CD14-positive monocyte (primary cell): ENCODE measurements at regions not wholly inside any gene's neighbourhood (a gene's known extent, or its start where the extent isn't known, plus 50 kb on each side); places are given as distances from the start of the nearest gene placed in this dataset.

Source experiments
- DNase-seq, 3 donors: peaks; one replicate each; pipeline ENCODE4 v3.0.0-alpha.2; 2011 to 2022
- H2AFZ ChIP-seq: 2 replicates; pipeline ENCODE4 v1.6.0; 2012; ENCODE audit warnings: mild to moderate bottlenecking, low read depth, low read length, inconsistent platforms; ENCODE audit not compliant: insufficient read depth, poor library complexity, severe bottlenecking
- H3K27ac ChIP-seq, 2 donors: 1 replicate in 1 of 2; 2 replicates in 1 of 2; pipeline ENCODE4 v1.5.1; 2012 to 2013; ENCODE audit warnings: low read length in 2 of 2, control low read depth in 1 of 2, inconsistent platforms in 1 of 2, low read depth in 1 of 2, mild to moderate bottlenecking in 1 of 2
- H3K27me3 ChIP-seq, 2 donors: one replicate each; pipeline versions ENCODE4 v1.6.0 to v1.6.1; 2011 to 2013; ENCODE audit warnings: low read length in 2 of 2; ENCODE audit not compliant: control insufficient read depth in 2 of 2, insufficient read depth in 2 of 2
- H3K36me3 ChIP-seq, 2 donors: replicated peaks in 1 of 2; 1 replicate in 1 of 2; 2 replicates in 1 of 2; pipeline versions ENCODE4 v1.5.1 to v1.6.1; 2012 to 2013; ENCODE audit warnings: low read length in 2 of 2, control low read depth in 1 of 2, inconsistent platforms in 1 of 2, mild to moderate bottlenecking in 1 of 2; ENCODE audit not compliant: insufficient read depth in 2 of 2, control insufficient read depth in 1 of 2
- H3K4me1 ChIP-seq, 2 donors: 1 replicate in 1 of 2; 2 replicates in 1 of 2; pipeline versions ENCODE4 v1.5.1 to v1.6.1; 2012 to 2013; ENCODE audit warnings: low read length in 2 of 2, control low read depth in 1 of 2, inconsistent platforms in 1 of 2, mild to moderate bottlenecking in 1 of 2, moderate library complexity in 1 of 2; ENCODE audit not compliant: insufficient read depth in 2 of 2, control insufficient read depth in 1 of 2
- H3K4me2 ChIP-seq: replicated peaks from 2 replicates; pipeline ENCODE3; 2012; ENCODE audit warnings: low read length, moderate library complexity, mild to moderate bottlenecking; ENCODE audit not compliant: poor library complexity, severe bottlenecking; ENCODE audit errors: extremely low read depth
- H3K4me3 ChIP-seq, 3 experiments: fragments of 200-600 bp in 1 of 3; sonication (generic) in 1 of 3; replicated peaks in 1 of 3; 1 replicate in 2 of 3; 2 replicates in 1 of 3; pipeline ENCODE4 v1.5.1; 2011 to 2013; ENCODE audit warnings: low read length in 3 of 3, mild to moderate bottlenecking in 3 of 3, control low read depth in 2 of 3, low read depth in 2 of 3, inconsistent platforms in 1 of 3, moderate library complexity in 1 of 3
- H3K79me2 ChIP-seq: 2 replicates; pipeline ENCODE4 v1.6.0; 2012; ENCODE audit warnings: mild to moderate bottlenecking, control low read depth, inconsistent platforms, low read length, moderate library complexity; ENCODE audit not compliant: insufficient read depth
- H3K9ac ChIP-seq: 2 replicates; pipeline ENCODE4 v1.6.0; 2017; ENCODE audit warnings: low read length, mild to moderate bottlenecking; ENCODE audit not compliant: insufficient read depth, poor library complexity, severe bottlenecking
- H3K9me3 ChIP-seq, 2 donors: replicated peaks in 1 of 2; 1 replicate in 1 of 2; 2 replicates in 1 of 2; pipeline versions ENCODE4 v1.5.1 to v1.6.1; 2012 to 2013; ENCODE audit warnings: low read length in 2 of 2, control low read depth in 1 of 2; ENCODE audit not compliant: control insufficient read depth in 1 of 2, insufficient read depth in 1 of 2
- H4K20me1 ChIP-seq: 2 replicates; pipeline ENCODE4 v1.6.0; 2012; ENCODE audit warnings: mild to moderate bottlenecking, low read length, control low read depth, moderate library complexity; ENCODE audit not compliant: insufficient read depth
- H3K27ac Mint-ChIP-seq, 7 donors: one replicate each; pipeline ENCODE4 v1.8.0; 2020; ENCODE audit warnings: mild to moderate bottlenecking in 7 of 7, mixed read lengths in 7 of 7, moderate library complexity in 6 of 7, inconsistent platforms in 2 of 7
- H3K27me3 Mint-ChIP-seq, 3 donors: one replicate each; pipeline ENCODE4 v1.8.0; 2021 to 2022; ENCODE audit warnings: low read depth in 3 of 3, mild to moderate bottlenecking in 3 of 3, mixed read lengths in 3 of 3, moderate library complexity in 3 of 3, inconsistent platforms in 1 of 3
- H3K36me3 Mint-ChIP-seq, 2 donors: one replicate each; pipeline ENCODE4 v1.8.0; 2020; ENCODE audit warnings: mixed read lengths in 2 of 2, inconsistent platforms in 1 of 2, mild to moderate bottlenecking in 1 of 2
- H3K4me1 Mint-ChIP-seq: one replicate; pipeline ENCODE4 v1.8.0; 2020; ENCODE audit warnings: mild to moderate bottlenecking, mixed read lengths
- H3K4me3 Mint-ChIP-seq, 2 donors: one replicate each; pipeline ENCODE4 v1.8.0; 2020; ENCODE audit warnings: mild to moderate bottlenecking in 2 of 2, mixed read lengths in 2 of 2, moderate library complexity in 1 of 2
- H3K9me3 Mint-ChIP-seq, 7 donors: one replicate each; pipeline ENCODE4 v1.8.0; 2020 to 2022; ENCODE audit warnings: mixed read lengths in 7 of 7, mild to moderate bottlenecking in 6 of 7, moderate library complexity in 6 of 7, inconsistent platforms in 2 of 7
- CTCF ChIP-seq: fragments of 200-600 bp; IDR thresholded peaks from one replicate; pipeline ENCODE4 v1.8.0; 2022; ENCODE audit warnings: antibody characterized with exemption, mild to moderate bottlenecking
- WGBS: methylation state at CpG from one replicate; pipeline ENCODE4 v1.1.5; 2013; ENCODE audit warnings: missing lambda C conversion rate; ENCODE audit not compliant: insufficient coverage; 5-methylcytosine and 5-hydroxymethylcytosine counted together
- intact Hi-C, 2 donors: fragments of 100-400 bp; cut with micrococcal nuclease; formaldehyde crosslinking; loops; one replicate each; pipeline versions ENCODE4 v1.15.0 to v1.15.1; 2023

GRCh38 chr17:77483128-77483598 is 342.4 kb downstream of the SEC14L1 start:
- H3K27ac ChIP-seq = no peak overlapping the region
- no peak overlapping the region for H3K4me2 ChIP-seq
- H3K4me1 Mint-ChIP-seq = peaks cover 9% of the 10 kb centered on the region
- intact Hi-C loops = no loop called here
- H3K27me3 ChIP-seq = no peaks in the 10 kb centered on the region
- 97% methylated on average over 12 of the region's 12 CpGs for WGBS
- peaks cover 73% of the 10 kb centered on the region for H3K79me2 ChIP-seq
- no peak overlapping the region for H3K9ac ChIP-seq
- H3K9me3 Mint-ChIP-seq = peaks cover 0 to 4% (median 0%) of the 10 kb centered on the region in 7 donors
- no peak overlapping the region for H3K4me3 ChIP-seq
- H3K27ac Mint-ChIP-seq = no peak overlapping the region
- peaks cover 3 to 10% of the 10 kb centered on the region in 2 donors for H3K4me1 ChIP-seq
- peaks cover 100% of the 10 kb centered on the region for H4K20me1 ChIP-seq
- no peak overlapping the region for H2AFZ ChIP-seq
- no peak for TF ChIP-seq CTCF
- H3K27me3 Mint-ChIP-seq = no peaks in the 10 kb centered on the region
- peaks cover 29% of the 10 kb centered on the region in 2 donors for H3K36me3 Mint-ChIP-seq
- H3K4me3 Mint-ChIP-seq = no peak overlapping the region
- no peak for DNase-seq
- no peaks in the 10 kb centered on the region for H3K9me3 ChIP-seq
- H3K36me3 ChIP-seq = peaks cover 51 to 75% of the 10 kb centered on the region in 2 donors

GRCh38 chr17:77484111-77484510 is 343.3 kb downstream of the SEC14L1 start:
- Histone ChIP-seq H3K79me2 (peaks cover 63% of the 10 kb centered on the region), H4K20me1 (peaks cover 100% of the 10 kb centered on the region), H3K9ac (no peak overlapping the region), H3K27ac (no peak overlapping the region), H2AFZ (no peak overlapping the region), H3K4me2 (no peak overlapping the region), H3K27me3 (no peaks in the 10 kb centered on the region), H3K4me1 (peaks cover 0 to under 1% of the 10 kb centered on the region in 2 donors), H3K9me3 (no peaks in the 10 kb centered on the region), H3K36me3 (peaks cover 61 to 84% of the 10 kb centered on the region in 2 donors), H3K4me3 (no peak overlapping the region)
- WGBS = 100% methylated on average over 3 of the region's 3 CpGs
- no peak for TF ChIP-seq CTCF
- H3K36me3 Mint-ChIP-seq = peaks cover 33 to 34% of the 10 kb centered on the region in 2 donors
- no peaks in the 10 kb centered on the region for H3K4me1 Mint-ChIP-seq
- intact Hi-C loops = no loop called here
- DNase-seq = no peak
- H3K4me3 Mint-ChIP-seq = no peak overlapping the region
- no peak overlapping the region for H3K27ac Mint-ChIP-seq
- H3K9me3 Mint-ChIP-seq = peaks cover 0 to 4% (median 0%) of the 10 kb centered on the region in 7 donors
- H3K27me3 Mint-ChIP-seq = no peaks in the 10 kb centered on the region
